Suprapubic skin (tissue), 4 donors: ENCODE measurements at regions not wholly inside any gene's neighbourhood (a gene's known extent, or its start where the extent isn't known, plus 50 kb on each side); places are given as distances from the start of the nearest gene placed in this dataset.
"Not testable (repeated sequence)": the region's sequence is repeated elsewhere in the genome, so short reads cannot be mapped to it uniquely, and the experiment has no call there.

ENCODE experiments used
- DNase-seq, 2 donors: peaks; one replicate each; pipeline ENCODE4 v3.0.0-alpha.2; 2019; ENCODE audit warnings: low spot score in 2 of 2
- H3K27ac ChIP-seq: fragments of 200-600 bp; sonication (generic); one replicate; pipeline ENCODE4 v1.5.1; 2019
- H3K27me3 ChIP-seq: fragments of 200-600 bp; sonication (generic); one replicate; pipeline ENCODE4 v1.5.1; 2019
- H3K36me3 ChIP-seq: fragments of 200-600 bp; sonication (generic); one replicate; pipeline ENCODE4 v1.5.1; 2019
- H3K4me1 ChIP-seq: fragments of 200-600 bp; sonication (generic); one replicate; pipeline ENCODE4 v1.5.1; 2019
- H3K4me3 ChIP-seq: fragments of 200-600 bp; sonication (generic); one replicate; pipeline ENCODE4 v1.5.1; 2019; ENCODE audit warnings: mild to moderate bottlenecking
- H3K9me3 ChIP-seq: fragments of 200-600 bp; sonication (generic); one replicate; pipeline ENCODE4 v1.5.1; 2019
- CTCF ChIP-seq, 2 donors: fragments of 200-600 bp in 1 of 2; fragments of 450-650 bp in 1 of 2; sonication (generic) in 1 of 2; IDR thresholded peaks; one replicate each; pipeline ENCODE4 v1.5.1; 2016 to 2019; ENCODE audit warnings: antibody characterized with exemption in 2 of 2, mild to moderate bottlenecking in 1 of 2, moderate library complexity in 1 of 2
- EP300 ChIP-seq: sonication (generic); formaldehyde crosslinking; IDR thresholded peaks from one replicate; pipeline ENCODE4 v1.6.1; 2017; ENCODE audit warnings: antibody characterized with exemption
- POLR2A ChIP-seq, 2 donors: fragments of 450-650 bp; IDR thresholded peaks; one replicate each; pipeline ENCODE4 v1.6.1; 2017; ENCODE audit warnings: antibody characterized with exemption in 2 of 2, mild to moderate bottlenecking in 2 of 2, moderate library complexity in 2 of 2
- POLR2AphosphoS5 ChIP-seq, 3 donors: sonication (generic); formaldehyde crosslinking; IDR thresholded peaks; one replicate each; pipeline ENCODE4 v1.6.1; 2017; ENCODE audit warnings: antibody characterized with exemption in 3 of 3
- WGBS: methylation state at CpG from one replicate; pipeline ENCODE4 v1.1.5; 2018; 5-methylcytosine and 5-hydroxymethylcytosine counted together

GRCh38 chr3:22704571-22705354, 498.4 kb upstream of the UBE2E2 start:
- no peaks in the 10 kb centered on the region for H3K36me3 ChIP-seq
- TF ChIP-seq EP300 (no peak), CTCF (IDR thresholded peaks at IDR 0.05) (no peak), POLR2AphosphoS5 (IDR thresholded peaks at IDR 0.05) (no peak), POLR2A (IDR thresholded peaks at IDR 0.05) (no peak)
- DNase-seq, result no peak
- H3K9me3 ChIP-seq, result no peaks in the 10 kb centered on the region
- H3K27me3 ChIP-seq, result no peaks in the 10 kb centered on the region
- H3K4me1 ChIP-seq, result no peaks in the 10 kb centered on the region
- 73% methylated on average over 6 of the region's 6 CpGs for WGBS
- no peak overlapping the region for H3K4me3 ChIP-seq
- H3K27ac ChIP-seq, result no peak overlapping the region

GRCh38 chr3:22706922-22707321, 496.2 kb upstream of the UBE2E2 start:
- H3K4me1 ChIP-seq, H3K9me3 ChIP-seq, H3K27me3 ChIP-seq, H3K36me3 ChIP-seq, DNase-seq, H3K4me3 ChIP-seq, H3K27ac ChIP-seq: not testable (repeated sequence)
- 90% methylated on average over 9 of the region's 10 CpGs for WGBS

- 12% methylated on average over 3 of the region's 3 CpGs for WGBS
- H3K4me1 ChIP-seq, result peaks cover 3% of the 10 kb centered on the region
- H3K4me3 ChIP-seq, result no peak overlapping the region
- H3K9me3 ChIP-seq, result no peaks in the 10 kb centered on the region
- no peaks in the 10 kb centered on the region for H3K36me3 ChIP-seq
- TF ChIP-seq POLR2AphosphoS5 (IDR thresholded peaks at IDR 0.05), result no peak
- TF ChIP-seq EP300, result no peak
- no peak for TF ChIP-seq CTCF (IDR thresholded peaks at IDR 0.05)
- TF ChIP-seq POLR2A (IDR thresholded peaks at IDR 0.05), result no peak
- H3K27me3 ChIP-seq, result no peaks in the 10 kb centered on the region
- H3K27ac ChIP-seq, result no peak overlapping the region
- no peak for DNase-seq
Observed at GRCh38 chr3:22713936-22714335, 489.2 kb upstream of the UBE2E2 start.

GRCh38 chr3:22714749-22715148, 488.4 kb upstream of the UBE2E2 start:
- Histone ChIP-seq H3K27me3 (no peaks in the 10 kb centered on the region), H3K27ac (no peak overlapping the region), H3K9me3 (no peaks in the 10 kb centered on the region), H3K36me3 (no peaks in the 10 kb centered on the region), H3K4me1 (peaks cover 3% of the 10 kb centered on the region), H3K4me3 (no peak overlapping the region)
- TF ChIP-seq CTCF (IDR thresholded peaks at IDR 0.05) (no peak), POLR2A (IDR thresholded peaks at IDR 0.05) (no peak), EP300 (no peak), POLR2AphosphoS5 (IDR thresholded peaks at IDR 0.05) (no peak)
- 87% methylated on average over 1 of the region's 1 CpG for WGBS
- no peak for DNase-seq

GRCh38 chr3:22720596-22720995, 482.5 kb upstream of the UBE2E2 start:
- DNase-seq, result no peak
- no peaks in the 10 kb centered on the region for H3K9me3 ChIP-seq
- TF ChIP-seq CTCF (IDR thresholded peaks at IDR 0.05) (no peak), POLR2AphosphoS5 (IDR thresholded peaks at IDR 0.05) (no peak), POLR2A (IDR thresholded peaks at IDR 0.05) (no peak), EP300 (no peak)
- H3K4me1 ChIP-seq, result no peaks in the 10 kb centered on the region
- 36% methylated on average over 1 of the region's 1 CpG for WGBS
- no peaks in the 10 kb centered on the region for H3K36me3 ChIP-seq
- H3K4me3 ChIP-seq, result no peak overlapping the region
- no peak overlapping the region for H3K27ac ChIP-seq
- H3K27me3 ChIP-seq, result no peaks in the 10 kb centered on the region

- Histone ChIP-seq H3K4me3 (no peak overlapping the region), H3K4me1 (no peaks in the 10 kb centered on the region), H3K9me3 (no peaks in the 10 kb centered on the region), H3K36me3 (no peaks in the 10 kb centered on the region), H3K27ac (no peak overlapping the region), H3K27me3 (no peaks in the 10 kb centered on the region)
- TF ChIP-seq EP300 (no peak), POLR2A (IDR thresholded peaks at IDR 0.05) (no peak), CTCF (IDR thresholded peaks at IDR 0.05) (no peak), POLR2AphosphoS5 (IDR thresholded peaks at IDR 0.05) (no peak)
- no peak for DNase-seq
Observed at GRCh38 chr3:22724420-22724819, 478.7 kb upstream of the UBE2E2 start.
